H1 (cell line): ENCODE measurements at regions not wholly inside any gene's neighbourhood (a gene's known extent, or its start where the extent isn't known, plus 50 kb on each side); places are given as distances from the start of the nearest gene placed in this dataset.

Experiments used
- CEBPB ChIP-seq: IDR thresholded peaks from 2 replicates; pipeline ENCODE4 v1.6.1; 2012; ENCODE audit warnings: low read depth, low read length
- E2F6 ChIP-seq: IDR thresholded peaks from 2 replicates; pipeline ENCODE4 v1.6.1; 2012; ENCODE audit warnings: inconsistent platforms
- EP300 ChIP-seq, 2 experiments: IDR thresholded peaks; 1 replicate in 1 of 2; 2 replicates in 1 of 2; pipeline ENCODE4 v1.6.1; 2011 to 2012; ENCODE audit warnings: low read depth in 2 of 2, low read length in 2 of 2, mild to moderate bottlenecking in 2 of 2, borderline replicate concordance in 1 of 2, inconsistent platforms in 1 of 2, moderate library complexity in 1 of 2
- FOSL1 ChIP-seq: IDR thresholded peaks from 2 replicates; pipeline ENCODE4 v1.6.1; 2011; ENCODE audit warnings: mild to moderate bottlenecking, low read depth, low read length, moderate library complexity; ENCODE audit not compliant: insufficient read depth
- GTF2F1 ChIP-seq: IDR thresholded peaks from 2 replicates; pipeline ENCODE4 v1.6.1; 2012; ENCODE audit warnings: low read depth, low read length, improper control_type of control experiment, borderline replicate concordance
- HDAC6 ChIP-seq: IDR thresholded peaks from one replicate; pipeline ENCODE4 v1.7.1; 2012; ENCODE audit warnings: low read depth, mild to moderate bottlenecking, inconsistent platforms, low read length, moderate library complexity
- POLR2A ChIP-seq, 2 experiments: IDR thresholded peaks; 1 replicate in 1 of 2; 2 replicates in 1 of 2; pipeline ENCODE4 v1.6.1; 2011; ENCODE audit warnings: low read depth in 2 of 2, low read length in 2 of 2, mild to moderate bottlenecking in 2 of 2; ENCODE audit errors: control extremely low read depth in 1 of 2
- POLR2AphosphoS5 ChIP-seq: IDR thresholded peaks from 2 replicates; pipeline ENCODE4 v1.6.1; 2011; ENCODE audit warnings: low read depth, low read length
- RBBP5 ChIP-seq: IDR thresholded peaks from 2 replicates; pipeline ENCODE4 v1.7.1; 2012; ENCODE audit warnings: low read depth, mild to moderate bottlenecking, inconsistent platforms, low read length, moderate library complexity, borderline replicate concordance
- SP1 ChIP-seq: IDR thresholded peaks from 2 replicates; pipeline ENCODE4 v1.6.1; 2011; ENCODE audit warnings: low read depth, low read length
- SRF ChIP-seq: IDR thresholded peaks from 2 replicates; pipeline ENCODE4 v1.6.1; 2011; ENCODE audit warnings: mild to moderate bottlenecking, low read depth, low read length, moderate library complexity
- YY1 ChIP-seq: IDR thresholded peaks from 2 replicates; pipeline ENCODE4 v1.6.1; 2011; ENCODE audit warnings: low read depth, mild to moderate bottlenecking, low read length
- TF ChIP-seq, protein P1 (sequence below), 3 experiments: IDR thresholded peaks; 1 replicate in 2 of 3; 2 replicates in 1 of 3; pipeline versions ENCODE4 v1.5.1 to v1.6.1; 2011; ENCODE audit warnings: low read length in 3 of 3, mild to moderate bottlenecking in 3 of 3, inconsistent platforms in 2 of 3, low read depth in 1 of 3, moderate library complexity in 1 of 3; ENCODE audit not compliant: insufficient read depth in 1 of 3; ENCODE audit errors: control extremely low read depth in 1 of 3

- TF ChIP-seq HDAC6 (no peak), SP1 (no peak), EP300 (IDR thresholded peaks at IDR 0.05; ENCODE audit: borderline replicate concordance in 1 of 2, low read depth in 2 of 2, low read length in 2 of 2) (no peak), YY1 (no peak), RBBP5 (no peak), POLR2A (IDR thresholded peaks at IDR 0.05; ENCODE audit: control extremely low read depth in 1 of 2, low read depth in 2 of 2, low read length in 2 of 2) (no peak), CEBPB (no peak), FOSL1 (no peak), E2F6 (no peak), SRF (no peak), GTF2F1 (no peak), POLR2AphosphoS5 (no peak)
- TF ChIP-seq, protein P1, sequence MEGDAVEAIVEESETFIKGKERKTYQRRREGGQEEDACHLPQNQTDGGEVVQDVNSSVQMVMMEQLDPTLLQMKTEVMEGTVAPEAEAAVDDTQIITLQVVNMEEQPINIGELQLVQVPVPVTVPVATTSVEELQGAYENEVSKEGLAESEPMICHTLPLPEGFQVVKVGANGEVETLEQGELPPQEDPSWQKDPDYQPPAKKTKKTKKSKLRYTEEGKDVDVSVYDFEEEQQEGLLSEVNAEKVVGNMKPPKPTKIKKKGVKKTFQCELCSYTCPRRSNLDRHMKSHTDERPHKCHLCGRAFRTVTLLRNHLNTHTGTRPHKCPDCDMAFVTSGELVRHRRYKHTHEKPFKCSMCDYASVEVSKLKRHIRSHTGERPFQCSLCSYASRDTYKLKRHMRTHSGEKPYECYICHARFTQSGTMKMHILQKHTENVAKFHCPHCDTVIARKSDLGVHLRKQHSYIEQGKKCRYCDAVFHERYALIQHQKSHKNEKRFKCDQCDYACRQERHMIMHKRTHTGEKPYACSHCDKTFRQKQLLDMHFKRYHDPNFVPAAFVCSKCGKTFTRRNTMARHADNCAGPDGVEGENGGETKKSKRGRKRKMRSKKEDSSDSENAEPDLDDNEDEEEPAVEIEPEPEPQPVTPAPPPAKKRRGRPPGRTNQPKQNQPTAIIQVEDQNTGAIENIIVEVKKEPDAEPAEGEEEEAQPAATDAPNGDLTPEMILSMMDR (IDR thresholded peaks at IDR 0.05; ENCODE audit: control extremely low read depth in 1 of 3, insufficient read depth in 1 of 3, low read depth in 1 of 3, low read length in 3 of 3): no peak
Measured at GRCh38 chr4:128371001-128371777, 83.6 kb upstream of the PGRMC2 start.
